Type B pancreatic cell (in vitro differentiated cells): ENCODE measurements at regions not wholly inside any gene's neighbourhood (a gene's known extent, or its start where the extent isn't known, plus 50 kb on each side); places are given as distances from the start of the nearest gene placed in this dataset.

Experiments used
- DNase-seq: peaks from one replicate; pipeline ENCODE4 v3.0.0; 2021; ENCODE audit warnings: mixed read lengths; ENCODE audit not compliant: unreplicated experiment; ENCODE audit errors: extremely low spot score
- H3K27ac Mint-ChIP-seq: 2 replicates; pipeline ENCODE4 v1.8.0; 2021; ENCODE audit warnings: mild to moderate bottlenecking, mixed read lengths
- H3K27me3 Mint-ChIP-seq: 2 replicates; pipeline ENCODE4 v1.8.0; 2021; ENCODE audit warnings: mixed read lengths
- H3K36me3 Mint-ChIP-seq: 2 replicates; pipeline ENCODE4 v1.8.0; 2021; ENCODE audit warnings: mixed read lengths
- H3K4me1 Mint-ChIP-seq: one replicate; pipeline ENCODE4 v1.8.0; 2021; ENCODE audit warnings: mixed read lengths; ENCODE audit not compliant: unreplicated experiment
- H3K4me3 Mint-ChIP-seq: 2 replicates; pipeline ENCODE4 v1.8.0; 2021; ENCODE audit warnings: mild to moderate bottlenecking, mixed read lengths
- H3K9me3 Mint-ChIP-seq: 2 replicates; pipeline ENCODE4 v1.8.0; 2021; ENCODE audit warnings: mixed read lengths
- TF ChIP-seq, protein P1 (sequence below): fragments of 200-600 bp; sonication (generic); conservative IDR thresholded peaks from 2 replicates; pipeline ENCODE4 v1.5.0; 2021; ENCODE audit warnings: antibody characterized with exemption, mild to moderate bottlenecking

GRCh38 chr20:22324505-22324904 is 259.9 kb downstream of the FOXA2 start:
- DNase-seq = no peak
- Mint-ChIP-seq H3K4me3 (no peak overlapping the region), H3K4me1 (no peaks in the 10 kb centered on the region), H3K36me3 (no peaks in the 10 kb centered on the region), H3K27ac (no peak overlapping the region), H3K9me3 (no peaks in the 10 kb centered on the region), H3K27me3 (peaks cover 66% of the 10 kb centered on the region)
- TF ChIP-seq, protein P1, sequence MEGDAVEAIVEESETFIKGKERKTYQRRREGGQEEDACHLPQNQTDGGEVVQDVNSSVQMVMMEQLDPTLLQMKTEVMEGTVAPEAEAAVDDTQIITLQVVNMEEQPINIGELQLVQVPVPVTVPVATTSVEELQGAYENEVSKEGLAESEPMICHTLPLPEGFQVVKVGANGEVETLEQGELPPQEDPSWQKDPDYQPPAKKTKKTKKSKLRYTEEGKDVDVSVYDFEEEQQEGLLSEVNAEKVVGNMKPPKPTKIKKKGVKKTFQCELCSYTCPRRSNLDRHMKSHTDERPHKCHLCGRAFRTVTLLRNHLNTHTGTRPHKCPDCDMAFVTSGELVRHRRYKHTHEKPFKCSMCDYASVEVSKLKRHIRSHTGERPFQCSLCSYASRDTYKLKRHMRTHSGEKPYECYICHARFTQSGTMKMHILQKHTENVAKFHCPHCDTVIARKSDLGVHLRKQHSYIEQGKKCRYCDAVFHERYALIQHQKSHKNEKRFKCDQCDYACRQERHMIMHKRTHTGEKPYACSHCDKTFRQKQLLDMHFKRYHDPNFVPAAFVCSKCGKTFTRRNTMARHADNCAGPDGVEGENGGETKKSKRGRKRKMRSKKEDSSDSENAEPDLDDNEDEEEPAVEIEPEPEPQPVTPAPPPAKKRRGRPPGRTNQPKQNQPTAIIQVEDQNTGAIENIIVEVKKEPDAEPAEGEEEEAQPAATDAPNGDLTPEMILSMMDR = no peak

- Mint-ChIP-seq H3K4me1 (no peaks in the 10 kb centered on the region), H3K9me3 (no peaks in the 10 kb centered on the region), H3K4me3 (no peak overlapping the region), H3K36me3 (no peaks in the 10 kb centered on the region), H3K27me3 (peaks cover 69% of the 10 kb centered on the region), H3K27ac (no peak overlapping the region)
- TF ChIP-seq, protein P1 = no peak
- no peak for DNase-seq
Observed at GRCh38 chr20:22322513-22322912, 261.9 kb downstream of the FOXA2 start.

DNA sequence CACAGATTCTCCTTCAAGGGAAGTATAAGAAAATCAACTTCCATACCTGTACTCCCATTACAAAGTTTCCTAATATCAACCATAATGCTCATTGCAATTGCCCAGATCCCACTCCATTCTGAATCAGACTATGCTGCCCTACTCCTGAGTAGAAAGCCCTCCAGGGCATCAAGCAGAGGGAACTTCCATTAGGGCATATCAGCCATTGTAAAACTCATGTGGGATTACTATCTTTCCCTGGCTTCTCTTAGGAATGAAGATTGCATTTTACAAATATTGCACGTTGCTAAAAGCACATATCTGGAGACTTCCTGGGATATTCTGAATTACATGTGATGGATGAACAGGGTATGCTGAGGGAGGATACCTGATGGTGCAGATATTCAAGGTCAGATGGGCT is 263.2 kb downstream of the FOXA2 start:
- H3K36me3 Mint-ChIP-seq = no peaks in the 10 kb centered on the region
- peaks cover 64% of the 10 kb centered on the region for H3K27me3 Mint-ChIP-seq

DNA sequence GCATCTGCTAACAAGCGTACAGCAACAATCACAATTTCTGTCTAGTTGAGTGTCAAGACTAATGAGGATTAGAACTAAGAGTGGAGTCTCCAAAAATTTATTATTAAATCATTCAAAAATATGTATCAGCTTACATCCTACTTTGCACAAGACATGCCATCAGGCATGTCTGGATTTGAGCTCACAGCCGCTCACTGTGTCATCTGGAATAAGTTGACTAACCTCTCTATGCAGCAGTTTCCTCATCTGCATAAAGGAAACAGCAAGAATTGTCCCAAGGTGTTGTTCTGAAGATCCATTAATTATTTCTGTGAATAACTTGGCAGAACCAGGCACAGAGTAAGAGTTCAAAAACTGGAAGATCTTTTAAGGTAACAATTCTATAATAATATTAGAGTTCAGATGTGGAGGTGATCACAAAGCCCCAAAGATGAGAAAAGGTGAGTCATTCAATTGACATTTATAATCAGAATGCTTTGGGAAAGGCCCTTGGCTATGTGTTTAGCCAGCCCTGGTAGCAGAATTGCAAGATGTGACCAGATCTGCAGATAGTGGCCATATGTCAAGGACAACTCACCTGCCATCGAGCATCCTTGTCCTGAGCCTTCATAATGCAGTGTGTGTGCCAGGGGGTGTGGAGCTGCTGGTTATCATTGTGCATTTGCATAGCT is 264.0 kb downstream of the FOXA2 start:
- Mint-ChIP-seq H3K9me3 (no peaks in the 10 kb centered on the region), H3K27ac (no peak overlapping the region), H3K4me1 (no peaks in the 10 kb centered on the region), H3K36me3 (no peaks in the 10 kb centered on the region), H3K4me3 (no peak overlapping the region), H3K27me3 (peaks cover 63% of the 10 kb centered on the region)
- no peak for DNase-seq
- TF ChIP-seq, protein P1 = no peak

More for the DNA sequence above, 263.2 kb downstream of the FOXA2 start:
- Mint-ChIP-seq H3K4me1 (no peaks in the 10 kb centered on the region), H3K9me3 (no peaks in the 10 kb centered on the region), H3K27ac (no peak overlapping the region), H3K4me3 (no peak overlapping the region)
- no peak for DNase-seq
- TF ChIP-seq, protein P1 = no peak

- TF ChIP-seq, protein P1 = no peak
- Mint-ChIP-seq H3K27ac (no peak overlapping the region), H3K36me3 (no peaks in the 10 kb centered on the region), H3K4me3 (no peak overlapping the region), H3K9me3 (no peaks in the 10 kb centered on the region), H3K27me3 (peaks cover 67% of the 10 kb centered on the region), H3K4me1 (peaks cover 5% of the 10 kb centered on the region)
- DNase-seq = no peak
Observed at GRCh38 chr20:22315771-22316170, 268.6 kb downstream of the FOXA2 start.

DNA sequence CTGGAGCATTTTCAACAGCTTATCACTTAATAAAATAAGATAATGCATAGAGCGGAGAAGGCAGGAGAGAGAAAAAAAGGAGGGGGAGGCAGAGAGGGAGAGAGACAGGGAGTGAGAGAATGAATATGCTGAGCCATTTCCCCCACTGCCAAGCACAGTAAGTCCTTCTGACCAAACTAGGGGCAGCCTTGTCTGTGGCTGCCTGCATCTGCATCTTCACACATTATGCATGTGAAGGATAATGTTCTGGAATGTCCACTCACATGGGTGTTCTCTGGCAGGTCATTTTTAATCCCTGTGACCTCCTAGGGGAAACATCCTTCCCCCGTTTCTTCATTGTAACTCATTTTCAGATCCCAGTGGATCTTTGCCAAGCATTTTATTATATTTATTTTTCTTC is 269.3 kb downstream of the FOXA2 start:
- peaks cover 69% of the 10 kb centered on the region for H3K27me3 Mint-ChIP-seq

More for the DNA sequence above, 269.3 kb downstream of the FOXA2 start:
- H3K36me3 Mint-ChIP-seq = no peaks in the 10 kb centered on the region
- DNase-seq = no peak
- no peak overlapping the region for H3K27ac Mint-ChIP-seq
- H3K4me1 Mint-ChIP-seq = peaks cover 5% of the 10 kb centered on the region
- H3K9me3 Mint-ChIP-seq = no peaks in the 10 kb centered on the region
- TF ChIP-seq, protein P1 = no peak
- no peak overlapping the region for H3K4me3 Mint-ChIP-seq
